Keratinocyte (primary cell): ENCODE measurements at regions not wholly inside any gene's neighbourhood (a gene's known extent, or its start where the extent isn't known, plus 50 kb on each side); places are given as distances from the start of the nearest gene placed in this dataset.

Experiments used
- DNase-seq: peaks from one replicate; pipeline ENCODE4 v3.0.0-alpha.2; 2011; ENCODE audit warnings: low read depth, missing footprints, low spot score
- FAIRE-seq: peaks from 2 replicates; lab custom pipeline; 2011; peaks lifted over from hg19 to GRCh38; lab: Jason Lieb, UNC
- H2AFZ ChIP-seq: 2 replicates; pipeline ENCODE4 v1.6.0; 2012; ENCODE audit warnings: low read length, control low read depth, inconsistent platforms; ENCODE audit not compliant: control insufficient read depth
- H3K27ac ChIP-seq: 2 replicates; pipeline ENCODE4 v1.5.1; 2011; ENCODE audit warnings: low read length; ENCODE audit not compliant: control insufficient read depth, insufficient read depth
- H3K27me3 ChIP-seq: 3 replicates; pipeline ENCODE4 v1.6.0; 2011; ENCODE audit warnings: low read length; ENCODE audit not compliant: control insufficient read depth, insufficient read depth; ENCODE audit errors: extremely low read depth
- H3K36me3 ChIP-seq, 2 experiments: 2 replicates in 1 of 2; 3 replicates in 1 of 2; pipeline ENCODE4 v1.5.1; 2011; ENCODE audit warnings: low read length in 2 of 2, mild to moderate bottlenecking in 1 of 2; ENCODE audit not compliant: control insufficient read depth in 2 of 2, insufficient read depth in 2 of 2; ENCODE audit errors: extremely low read depth in 1 of 2
- H3K4me1 ChIP-seq: 3 replicates; pipeline ENCODE4 v1.5.1; 2011; ENCODE audit warnings: low read length; ENCODE audit not compliant: control insufficient read depth, insufficient read depth; ENCODE audit errors: extremely low read depth
- H3K4me2 ChIP-seq: 3 replicates; pipeline ENCODE4 v1.6.0; 2011; ENCODE audit warnings: low read depth, low read length; ENCODE audit not compliant: control insufficient read depth, insufficient read depth; ENCODE audit errors: extremely low read depth
- H3K4me3 ChIP-seq, 3 experiments: fragments of 200-600 bp in 1 of 3; sonication (generic) in 1 of 3; 2 replicates in 2 of 3; 3 replicates in 1 of 3; pipeline ENCODE4 v1.5.1; 2011 to 2016; ENCODE audit warnings: low read length in 3 of 3, mild to moderate bottlenecking in 3 of 3, control low read depth in 2 of 3, inconsistent platforms in 1 of 3, low read depth in 1 of 3, mixed read lengths in 1 of 3, mixed run types in 1 of 3, moderate library complexity in 1 of 3; ENCODE audit not compliant: control insufficient read depth in 2 of 3, insufficient read depth in 2 of 3; ENCODE audit errors: extremely low read depth in 1 of 3
- H3K79me2 ChIP-seq: 2 replicates; pipeline ENCODE4 v1.6.0; 2012; ENCODE audit warnings: low read length; ENCODE audit not compliant: control insufficient read depth, insufficient read depth
- H3K9ac ChIP-seq: 3 replicates; pipeline ENCODE4 v1.6.0; 2011; ENCODE audit warnings: low read length; ENCODE audit not compliant: control insufficient read depth, insufficient read depth; ENCODE audit errors: extremely low read depth
- H3K9me1 ChIP-seq: 3 replicates; pipeline ENCODE4 v1.6.0; 2011; ENCODE audit warnings: low read length; ENCODE audit not compliant: control insufficient read depth, insufficient read depth; ENCODE audit errors: extremely low read depth
- H3K9me3 ChIP-seq: 2 replicates; pipeline ENCODE4 v1.5.1; 2012; ENCODE audit warnings: low read depth, low read length; ENCODE audit not compliant: control insufficient read depth
- H4K20me1 ChIP-seq: 3 replicates; pipeline ENCODE4 v1.6.0; 2011; ENCODE audit warnings: low read length; ENCODE audit not compliant: control insufficient read depth, insufficient read depth; ENCODE audit errors: extremely low read depth
- CTCF ChIP-seq, 3 experiments: IDR thresholded peaks in 1 of 3; conservative IDR thresholded peaks in 1 of 3; optimal IDR thresholded peaks in 1 of 3; 2 replicates in 2 of 3; 3 replicates in 1 of 3; pipeline versions ENCODE3 to v1.5.1; 2011; ENCODE audit warnings: low read length in 3 of 3, mild to moderate bottlenecking in 3 of 3, moderate library complexity in 2 of 3, control low read depth in 1 of 3, inconsistent platforms in 1 of 3; ENCODE audit not compliant: insufficient read depth in 2 of 3; ENCODE audit errors: extremely low read depth in 1 of 3
- EZH2 ChIP-seq: IDR thresholded peaks from one replicate; pipeline ENCODE4 v1.6.1; 2012; ENCODE audit warnings: inconsistent platforms, mild to moderate bottlenecking, low read length, moderate library complexity
- dilution Hi-C: fragments of 300-500 bp; cut with MboI; formaldehyde crosslinking; loops from one replicate; pipeline ENCODE4 v1.7.0; 2020; ENCODE audit warnings: low sequenced_read_pairs; ENCODE audit not compliant: extremely low pct_ligation_motif_present

DNA sequence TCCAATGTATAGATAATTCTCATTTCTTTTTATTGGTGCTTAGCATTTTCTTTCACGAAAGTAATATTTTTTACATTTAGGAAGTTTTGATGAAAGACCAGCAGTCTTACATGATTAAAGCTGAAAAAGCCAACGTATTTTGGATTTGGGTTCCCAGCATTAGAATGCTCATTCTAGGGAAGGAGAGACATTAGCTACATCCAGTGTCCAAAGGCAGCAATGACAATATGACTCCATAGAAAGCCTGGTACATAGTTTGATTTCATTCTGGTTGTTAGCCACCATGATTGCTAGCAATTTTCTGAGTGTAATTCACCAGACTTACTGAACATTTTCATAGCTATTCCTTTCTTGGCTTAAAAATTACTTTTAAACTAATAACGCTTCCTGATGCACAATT is 1397.5 kb downstream of the PCDH7 start:
- H3K4me3 ChIP-seq = no peak overlapping the region
- no peak overlapping the region for H3K4me2 ChIP-seq
- no peak overlapping the region for H2AFZ ChIP-seq
- H3K9me1 ChIP-seq = no peaks in the 10 kb centered on the region
- H3K27ac ChIP-seq = no peak overlapping the region
- H3K79me2 ChIP-seq = no peaks in the 10 kb centered on the region
- peaks cover 4% of the 10 kb centered on the region for H3K4me1 ChIP-seq
- no peak for FAIRE-seq
- no peaks in the 10 kb centered on the region for H4K20me1 ChIP-seq
- no peaks in the 10 kb centered on the region for H3K27me3 ChIP-seq
- H3K36me3 ChIP-seq = no peaks in the 10 kb centered on the region
- no peaks in the 10 kb centered on the region for H3K9me3 ChIP-seq
- TF ChIP-seq EZH2 = no peak
- TF ChIP-seq CTCF (optimal IDR thresholded peaks at IDR 0.05 in 1 of 3, IDR thresholded peaks at IDR 0.05 in 1 of 3, conservative IDR thresholded peaks at IDR 0.05 in 1 of 3; ENCODE audit: extremely low read depth in 1 of 3, insufficient read depth in 2 of 3, low read length in 3 of 3) = peak in 1 of 3 experiments; percentile 12
- H3K9ac ChIP-seq = no peak overlapping the region
- no peak for DNase-seq
- dilution Hi-C loops = no loop called here

DNA sequence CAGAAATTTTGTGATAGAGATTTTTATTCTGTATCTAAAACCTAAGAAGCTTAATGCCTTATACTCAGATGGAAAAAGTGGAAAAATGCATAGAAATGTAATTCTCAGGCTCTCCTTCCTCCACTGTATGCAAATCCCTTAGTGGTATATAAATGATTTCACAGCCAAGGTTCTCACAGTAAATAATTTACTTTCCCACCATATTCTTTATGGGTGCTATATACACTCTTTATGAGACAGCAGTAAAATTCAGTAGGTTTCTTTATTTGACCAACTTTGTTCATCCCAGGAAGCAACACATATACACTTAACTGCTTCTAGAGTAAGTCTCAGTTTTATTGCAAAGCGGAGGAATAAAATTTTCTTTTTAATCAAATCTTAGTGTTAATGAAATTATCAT is 1399.7 kb downstream of the PCDH7 start:
- H3K9me3 ChIP-seq = no peaks in the 10 kb centered on the region
- no peak overlapping the region for H3K27ac ChIP-seq
- DNase-seq (no peak), FAIRE-seq (no peak)
- no peaks in the 10 kb centered on the region for H3K4me1 ChIP-seq
- TF ChIP-seq EZH2 (no peak), CTCF (optimal IDR thresholded peaks at IDR 0.05 in 1 of 3, IDR thresholded peaks at IDR 0.05 in 1 of 3, conservative IDR thresholded peaks at IDR 0.05 in 1 of 3; ENCODE audit: extremely low read depth in 1 of 3, insufficient read depth in 2 of 3, low read length in 3 of 3) (no peak)
- no peak overlapping the region for H3K4me3 ChIP-seq
- H3K9me1 ChIP-seq = no peaks in the 10 kb centered on the region
- no peaks in the 10 kb centered on the region for H4K20me1 ChIP-seq
- no peaks in the 10 kb centered on the region for H3K27me3 ChIP-seq
- H3K4me2 ChIP-seq = no peak overlapping the region
- dilution Hi-C loops = no loop called here
- H3K79me2 ChIP-seq = no peaks in the 10 kb centered on the region
- no peak overlapping the region for H2AFZ ChIP-seq
- H3K9ac ChIP-seq = no peak overlapping the region
- no peaks in the 10 kb centered on the region for H3K36me3 ChIP-seq
